Aorta (tissue), 5 donors: ENCODE measurements at regions not wholly inside any gene's neighbourhood (a gene's known extent, or its start where the extent isn't known, plus 50 kb on each side); places are given as distances from the start of the nearest gene placed in this dataset.

Experiments used
- ATAC-seq: fragments of 200-7000 bp; cut with Tn5 transposase; one replicate; pipeline ENCODE4 v1.9.1; 2022; ENCODE audit warnings: moderate library complexity; ENCODE audit not compliant: low FRiP score
- DNase-seq, 2 donors: peaks; one replicate each; pipeline ENCODE4 v3.0.0-alpha.2; 2020
- H3K27ac ChIP-seq, 2 donors: one replicate each; pipeline ENCODE4 v1.5.1; 2013; ENCODE audit warnings: low read length in 2 of 2, mild to moderate bottlenecking in 2 of 2, moderate library complexity in 2 of 2, control low read depth in 1 of 2, inconsistent platforms in 1 of 2, low read depth in 1 of 2
- H3K27me3 ChIP-seq, 2 donors: one replicate each; pipeline ENCODE4 v1.6.1; 2013; ENCODE audit warnings: control low read depth in 1 of 2, low read length in 1 of 2, mild to moderate bottlenecking in 1 of 2, moderate library complexity in 1 of 2; ENCODE audit not compliant: insufficient read depth in 2 of 2, control insufficient read depth in 1 of 2
- H3K36me3 ChIP-seq, 2 donors: one replicate each; pipeline ENCODE4 v1.6.1; 2013; ENCODE audit warnings: control low read depth in 1 of 2, low read length in 1 of 2, mild to moderate bottlenecking in 1 of 2; ENCODE audit not compliant: insufficient read depth in 2 of 2, control insufficient read depth in 1 of 2
- H3K4me1 ChIP-seq, 2 donors: one replicate each; pipeline ENCODE4 v1.6.1; 2013; ENCODE audit warnings: low read length in 2 of 2, control low read depth in 1 of 2, mild to moderate bottlenecking in 1 of 2, moderate library complexity in 1 of 2; ENCODE audit not compliant: insufficient read depth in 2 of 2, control insufficient read depth in 1 of 2
- H3K4me3 ChIP-seq, 2 donors: one replicate each; pipeline ENCODE4 v1.5.1; 2013; ENCODE audit warnings: low read length in 2 of 2, control low read depth in 1 of 2, mild to moderate bottlenecking in 1 of 2
- H3K9me3 ChIP-seq: one replicate; pipeline ENCODE4 v1.6.1; 2013; ENCODE audit warnings: mild to moderate bottlenecking, low read length; ENCODE audit not compliant: control insufficient read depth
- WGBS, 2 donors: extraction: QIAGEN DNeasy Blood & Tissue Kit; methylation state at CpG; one replicate each; pipeline ENCODE4 v1.1.7; 2013; 5-methylcytosine and 5-hydroxymethylcytosine counted together
- intact Hi-C, 2 donors: fragments of 100-400 bp; cut with DNase I; formaldehyde crosslinking; loops; one replicate each; pipeline versions ENCODE4 v1.14.2 to v1.15.0; 2022
- donor health status: healthy with polysubstance abuse.
- donor health status: Bipolar disorder and iron deficiency.
- donor health status: DM: no; HTN: no; CAD: no.
- donor health status: DM: no; HTN: no; CAD: no.
- donor health status: DM: yes; HTN: yes; CAD: no.

DNA sequence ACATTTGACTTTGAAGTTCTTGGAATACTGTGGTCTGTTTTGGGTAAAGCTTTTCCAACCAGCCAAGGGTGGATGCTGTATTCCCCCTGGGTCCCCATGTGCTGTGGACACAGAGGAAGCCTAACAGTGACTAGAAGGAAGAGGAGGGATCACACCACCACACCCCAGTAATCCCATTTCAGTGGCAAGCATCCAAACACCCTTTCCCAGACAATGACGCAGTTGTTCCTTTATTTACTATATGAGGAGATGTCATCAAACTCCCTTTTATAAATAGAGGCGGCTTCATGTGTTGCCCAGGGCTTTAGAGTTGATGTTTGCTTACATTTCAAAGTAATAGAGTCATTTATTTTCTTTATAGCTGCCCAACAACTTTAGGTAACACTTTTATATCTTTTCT lies 959.4 kb upstream of the GYPC start:
- intact Hi-C loops: no loop called here
- no peaks in the 10 kb centered on the region for H3K27me3 ChIP-seq
- no peak overlapping the region for H3K27ac ChIP-seq
- WGBS, 2 donors: 50 to 51% methylated on average over 2 of the region's 2 CpGs
- no peak overlapping the region for H3K4me3 ChIP-seq
- DNase-seq (no peak), ATAC-seq (no peak)
- H3K9me3 ChIP-seq: no peaks in the 10 kb centered on the region
- H3K36me3 ChIP-seq: no peaks in the 10 kb centered on the region
- H3K4me1 ChIP-seq: no peaks in the 10 kb centered on the region

DNA sequence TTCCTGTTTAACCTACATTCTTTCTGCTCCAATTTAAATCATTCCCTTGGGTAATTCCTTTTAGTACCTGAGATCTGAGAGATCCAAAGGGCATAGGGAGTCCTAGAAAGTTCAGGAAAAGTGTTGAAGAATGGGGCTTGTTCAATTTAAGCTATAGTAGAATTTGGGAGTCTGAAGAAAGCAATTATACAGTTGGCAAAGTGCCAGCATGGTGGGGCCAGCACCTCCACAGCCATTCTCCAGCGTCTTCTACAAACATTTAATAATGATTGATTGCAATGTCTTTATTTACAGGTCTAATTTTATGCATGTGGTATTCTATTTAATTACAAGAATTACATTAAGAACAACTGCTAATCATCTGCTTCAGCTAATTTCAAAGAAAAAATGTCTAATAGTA lies 957.7 kb upstream of the GYPC start:
- Histone ChIP-seq H3K27me3 (no peaks in the 10 kb centered on the region), H3K36me3 (no peaks in the 10 kb centered on the region), H3K9me3 (no peaks in the 10 kb centered on the region), H3K4me3 (no peak overlapping the region), H3K4me1 (no peaks in the 10 kb centered on the region), H3K27ac (no peak overlapping the region)
- 21 to 36% methylated on average over 1 of the region's 1 CpG for WGBS, 2 donors
- no peak for DNase-seq
- ATAC-seq: no peak
- intact Hi-C loops: no loop called here

DNA sequence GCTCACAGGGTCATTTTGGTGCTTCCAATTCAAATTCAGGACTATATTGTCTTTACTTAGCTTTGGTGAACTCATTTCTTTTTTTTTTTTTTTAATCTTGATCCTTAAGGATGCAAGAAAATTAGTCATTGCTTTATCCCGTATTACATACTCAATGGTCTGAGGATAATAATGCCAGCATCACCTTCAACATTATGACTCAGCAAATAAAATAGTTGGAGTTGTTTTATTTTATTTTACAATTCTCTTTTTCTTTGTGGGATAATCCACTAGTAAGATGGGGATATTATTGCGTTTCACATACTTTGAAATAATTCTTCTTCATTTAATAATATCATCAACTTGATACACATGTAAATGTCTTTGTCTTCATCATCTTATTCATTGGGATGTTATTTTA lies 954.9 kb upstream of the GYPC start:
- H3K4me3 ChIP-seq: no peak overlapping the region
- no peaks in the 10 kb centered on the region for H3K36me3 ChIP-seq
- no peaks in the 10 kb centered on the region for H3K4me1 ChIP-seq
- WGBS, 2 donors: 81 to 90% methylated on average over 2 of the region's 2 CpGs
- no peak for ATAC-seq
- DNase-seq: no peak
- no peaks in the 10 kb centered on the region for H3K27me3 ChIP-seq
- no peaks in the 10 kb centered on the region for H3K9me3 ChIP-seq
- intact Hi-C loops: no loop called here
- no peak overlapping the region for H3K27ac ChIP-seq

DNA sequence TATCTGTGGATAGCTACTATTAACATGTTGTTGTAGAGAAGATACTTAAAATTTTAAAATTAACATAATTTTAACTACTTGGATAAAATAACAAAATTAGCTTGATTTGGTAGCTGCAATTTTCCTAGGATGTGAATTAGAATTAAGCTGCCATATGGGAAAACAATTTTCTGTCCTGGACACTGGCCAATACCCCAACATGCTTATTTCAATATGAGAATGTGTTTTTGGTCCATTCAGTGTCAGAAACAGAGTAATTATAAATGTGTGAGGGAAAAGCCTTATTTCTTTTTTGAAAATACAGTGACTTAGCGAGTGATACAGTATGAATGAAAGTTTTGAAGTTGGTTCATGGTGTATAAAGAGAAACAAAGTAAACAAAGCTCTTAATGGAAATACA lies 948.3 kb upstream of the GYPC start:
- intact Hi-C loops: no loop called here
- H3K27ac ChIP-seq: no peak overlapping the region

DNA sequence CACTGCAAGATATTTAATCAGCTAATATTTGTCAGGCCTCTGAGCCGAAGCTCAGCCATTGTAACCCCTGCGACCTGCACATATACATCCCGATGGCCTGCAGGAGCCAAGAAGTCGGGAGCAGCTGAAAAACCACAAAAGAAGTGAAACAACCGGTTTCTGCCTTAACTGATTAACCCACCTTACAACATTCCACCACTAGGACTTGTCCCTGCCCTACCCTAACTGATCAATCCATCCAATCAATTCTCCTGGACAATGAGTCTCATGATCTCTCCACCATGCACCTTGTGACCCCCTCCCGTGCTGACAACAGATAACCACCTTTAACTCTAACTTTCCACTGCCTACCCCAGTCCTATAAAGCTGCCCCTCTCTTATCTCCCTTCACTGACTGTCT lies 945.4 kb upstream of the GYPC start:
- WGBS, 2 donors: 60 to 65% methylated on average over 6 of the region's 6 CpGs
- H3K27ac ChIP-seq: no peak overlapping the region
- no peak overlapping the region for H3K4me3 ChIP-seq
- no peaks in the 10 kb centered on the region for H3K36me3 ChIP-seq
- no peaks in the 10 kb centered on the region for H3K9me3 ChIP-seq
- no peak for ATAC-seq
- DNase-seq: no peak
- no peaks in the 10 kb centered on the region for H3K4me1 ChIP-seq
- no peaks in the 10 kb centered on the region for H3K27me3 ChIP-seq
- intact Hi-C loops: no loop called here

More for the DNA sequence above, 948.3 kb upstream of the GYPC start:
- Histone ChIP-seq H3K27me3 (no peaks in the 10 kb centered on the region), H3K4me3 (no peak overlapping the region), H3K9me3 (no peaks in the 10 kb centered on the region), H3K4me1 (no peaks in the 10 kb centered on the region), H3K36me3 (no peaks in the 10 kb centered on the region)
- ATAC-seq: no peak
- DNase-seq: no peak
- 78 to 83% methylated on average over 1 of the region's 1 CpG for WGBS, 2 donors

DNA sequence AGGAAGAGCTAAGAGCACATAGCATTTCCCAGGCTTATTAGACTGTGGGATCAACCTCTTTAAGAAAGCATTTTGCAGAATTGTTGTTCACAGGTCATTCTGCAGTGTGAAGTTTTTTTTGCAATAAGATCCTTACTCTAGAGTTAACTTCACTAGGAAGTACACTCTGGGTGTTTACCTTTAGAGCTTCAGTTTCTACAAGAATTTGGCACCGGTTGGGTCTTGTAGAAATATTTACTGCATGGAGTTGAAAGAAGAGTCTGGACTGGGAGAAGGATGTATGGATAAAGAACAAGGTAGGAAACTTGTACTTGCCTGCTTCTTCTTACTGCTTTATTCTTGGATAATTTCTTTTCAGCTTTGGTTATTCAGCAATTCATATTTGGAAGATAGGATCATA lies 944.9 kb upstream of the GYPC start:
- whole genome bisulfite sequencing, 2 donors: 13 to 25% methylated on average over 1 of the region's 1 CpG
- ATAC-seq (no peak), DNase-seq (no peak)
- Histone ChIP-seq H3K27me3 (no peaks in the 10 kb centered on the region), H3K36me3 (no peaks in the 10 kb centered on the region), H3K4me1 (no peaks in the 10 kb centered on the region), H3K4me3 (no peak overlapping the region), H3K27ac (no peak overlapping the region), H3K9me3 (no peaks in the 10 kb centered on the region)
- intact Hi-C loops: no loop called here

DNA sequence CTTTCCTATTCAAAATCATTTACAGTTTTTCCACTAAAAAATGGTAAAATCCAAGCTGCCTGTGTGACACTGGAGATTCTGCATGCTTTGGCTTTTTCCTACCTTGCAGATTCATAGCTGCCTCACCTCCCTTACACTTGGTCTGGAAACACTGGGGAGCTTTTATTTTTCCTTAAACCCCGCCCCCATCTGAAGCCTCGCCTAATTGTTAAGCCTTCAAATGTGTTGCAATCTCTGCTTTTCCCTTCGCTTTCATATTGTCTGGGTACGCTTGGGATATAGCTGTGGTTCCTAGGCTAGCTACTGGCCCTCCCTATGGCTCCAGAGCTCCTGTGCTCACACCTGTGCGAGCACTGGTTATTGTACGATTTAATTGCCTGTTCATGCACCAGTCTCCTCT lies 942.4 kb upstream of the GYPC start:
- no peak overlapping the region for H3K27ac ChIP-seq
- intact Hi-C loops: no loop called here
- 89 to 91% methylated on average over 6 of the region's 6 CpGs for WGBS, 2 donors

DNA sequence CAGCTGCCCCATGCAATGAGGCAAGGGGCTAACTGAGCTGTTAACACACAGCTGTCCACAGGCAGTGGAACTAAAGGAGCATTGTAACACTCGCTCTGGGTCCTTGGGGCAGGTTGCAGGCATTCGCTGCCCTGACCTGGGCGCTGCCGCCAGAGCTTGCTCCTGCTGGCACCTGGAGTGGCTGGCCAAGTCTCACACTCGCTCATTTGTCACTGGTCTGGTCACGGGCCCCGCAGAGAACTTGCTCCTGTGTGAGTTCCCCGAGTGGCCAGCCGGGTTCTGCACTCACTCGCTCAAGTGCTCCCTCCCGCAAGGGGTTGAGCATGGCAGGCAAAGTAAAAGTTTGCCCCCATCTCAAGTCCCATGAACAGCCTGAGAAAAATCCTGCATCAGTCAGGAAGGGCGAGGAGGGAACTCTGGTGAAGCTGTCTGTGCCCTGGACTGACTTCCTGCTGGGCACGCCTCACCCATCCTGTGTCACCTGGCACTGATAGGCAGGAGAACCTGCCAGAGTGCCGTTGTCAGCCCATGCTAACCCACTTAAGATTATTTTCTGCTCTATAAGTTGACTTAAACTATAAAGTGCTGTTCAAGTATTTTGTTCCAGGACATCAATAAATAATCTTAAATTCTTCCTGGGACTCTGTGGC lies 934.8 kb upstream of the GYPC start:
- Histone ChIP-seq H3K36me3 (no peaks in the 10 kb centered on the region), H3K27me3 (no peaks in the 10 kb centered on the region), H3K4me1 (no peaks in the 10 kb centered on the region), H3K9me3 (no peaks in the 10 kb centered on the region), H3K4me3 (no peak overlapping the region), H3K27ac (no peak overlapping the region)
- no peak for DNase-seq
- WGBS, 2 donors: 87 to 90% methylated on average over 14 of the region's 14 CpGs
- intact Hi-C loops: no loop called here
- no peak for ATAC-seq

More for the DNA sequence above, 942.4 kb upstream of the GYPC start:
- H3K9me3 ChIP-seq: no peaks in the 10 kb centered on the region
- H3K4me1 ChIP-seq: no peaks in the 10 kb centered on the region
- H3K36me3 ChIP-seq: no peaks in the 10 kb centered on the region
- ATAC-seq: no peak
- no peak for DNase-seq
- no peaks in the 10 kb centered on the region for H3K27me3 ChIP-seq
- H3K4me3 ChIP-seq: no peak overlapping the region

DNA sequence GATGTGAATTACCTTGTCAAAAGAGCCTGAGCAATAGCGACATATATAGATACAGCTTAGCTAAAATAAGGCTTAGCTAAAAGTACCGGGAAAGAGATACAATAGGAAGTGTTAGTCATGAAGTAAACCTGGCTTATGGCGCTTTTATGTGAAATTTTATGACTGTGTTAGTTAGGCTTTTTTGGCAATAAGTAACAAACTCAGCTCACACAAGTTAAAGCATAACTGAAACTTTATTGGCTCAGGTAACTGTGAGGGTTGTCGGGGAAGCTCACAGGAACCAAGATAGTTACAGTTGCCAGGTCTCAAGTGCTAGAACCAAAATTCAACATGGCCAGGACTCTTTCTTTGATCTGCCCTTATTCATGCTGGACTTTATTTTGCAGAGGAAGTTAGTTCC lies 925.0 kb upstream of the GYPC start:
- 76 to 80% methylated on average over 4 of the region's 4 CpGs for WGBS, 2 donors
- intact Hi-C loops: no loop called here
- Histone ChIP-seq H3K4me3 (no peak overlapping the region), H3K9me3 (peaks cover 3% of the 10 kb centered on the region), H3K27me3 (no peaks in the 10 kb centered on the region), H3K4me1 (no peaks in the 10 kb centered on the region), H3K36me3 (no peaks in the 10 kb centered on the region), H3K27ac (no peak overlapping the region)
- no peak for ATAC-seq
- DNase-seq: no peak
